ENCODE measurements at regions not wholly inside any gene's neighbourhood (a gene's known extent, or its start where the extent isn't known, plus 50 kb on each side); places are given as distances from the start of the nearest gene placed in this dataset.

GRCh38 chr1:194903524-194903923 is 1704.7 kb downstream of the KCNT2 start:
- Histone ChIP-seq H3K4me1 (ENCODE audit: insufficient read depth, poor library complexity, severe bottlenecking) (no peaks in the 10 kb centered on the region), H3K27me3 (ENCODE audit: insufficient read depth, poor library complexity, severe bottlenecking) (no peaks in the 10 kb centered on the region), H3K4me3 (ENCODE audit: severe bottlenecking) (no peak overlapping the region), H3K36me3 (ENCODE audit: low read depth) (no peaks in the 10 kb centered on the region), H3K9me3 (ENCODE audit: severe bottlenecking) (no peaks in the 10 kb centered on the region), H3K27ac (ENCODE audit: poor library complexity, severe bottlenecking) (no peak overlapping the region)
- ATAC-seq (ENCODE audit: low read depth), result no peak
- no peak for TF ChIP-seq CTCF (IDR thresholded peaks at IDR 0.05; ENCODE audit: poor library complexity, severe bottlenecking)
- DNase-seq (ENCODE audit: low spot score), result no peak

GRCh38 chr1:194889310-194889709 is 1702.9 kb upstream of the B3GALT2 start:
- DNase-seq (ENCODE audit: low spot score), result no peak
- no peak overlapping the region for H3K27ac ChIP-seq (ENCODE audit: poor library complexity, severe bottlenecking)
- H3K27me3 ChIP-seq (ENCODE audit: insufficient read depth, poor library complexity, severe bottlenecking), result no peaks in the 10 kb centered on the region
- H3K4me3 ChIP-seq (ENCODE audit: severe bottlenecking), result no peak overlapping the region
- TF ChIP-seq CTCF (IDR thresholded peaks at IDR 0.05; ENCODE audit: poor library complexity, severe bottlenecking), result no peak
- no peaks in the 10 kb centered on the region for H3K4me1 ChIP-seq (ENCODE audit: insufficient read depth, poor library complexity, severe bottlenecking)
- H3K9me3 ChIP-seq (ENCODE audit: severe bottlenecking), result no peaks in the 10 kb centered on the region
- ATAC-seq (ENCODE audit: low read depth), result no peak
- no peaks in the 10 kb centered on the region for H3K36me3 ChIP-seq (ENCODE audit: low read depth)

- TF ChIP-seq CTCF (IDR thresholded peaks at IDR 0.05; ENCODE audit: poor library complexity, severe bottlenecking), result no peak
- no peaks in the 10 kb centered on the region for H3K36me3 ChIP-seq (ENCODE audit: low read depth)
- H3K9me3 ChIP-seq (ENCODE audit: severe bottlenecking), result no peaks in the 10 kb centered on the region
- H3K4me1 ChIP-seq (ENCODE audit: insufficient read depth, poor library complexity, severe bottlenecking), result no peaks in the 10 kb centered on the region
- H3K4me3 ChIP-seq (ENCODE audit: severe bottlenecking), result no peak overlapping the region
- DNase-seq (ENCODE audit: low spot score) (no peak), ATAC-seq (ENCODE audit: low read depth) (no peak)
- H3K27ac ChIP-seq (ENCODE audit: poor library complexity, severe bottlenecking), result no peak overlapping the region
- no peaks in the 10 kb centered on the region for H3K27me3 ChIP-seq (ENCODE audit: insufficient read depth, poor library complexity, severe bottlenecking)
Measured at GRCh38 chr1:194870860-194871259, 1684.4 kb upstream of the B3GALT2 start.

GRCh38 chr1:194866153-194866552 is 1679.7 kb upstream of the B3GALT2 start:
- no peak for TF ChIP-seq CTCF (IDR thresholded peaks at IDR 0.05; ENCODE audit: poor library complexity, severe bottlenecking)
- no peak overlapping the region for H3K4me3 ChIP-seq (ENCODE audit: severe bottlenecking)
- H3K36me3 ChIP-seq (ENCODE audit: low read depth), result no peaks in the 10 kb centered on the region
- DNase-seq (ENCODE audit: low spot score) (no peak), ATAC-seq (ENCODE audit: low read depth) (no peak)
- no peaks in the 10 kb centered on the region for H3K4me1 ChIP-seq (ENCODE audit: insufficient read depth, poor library complexity, severe bottlenecking)
- H3K27ac ChIP-seq (ENCODE audit: poor library complexity, severe bottlenecking), result no peak overlapping the region
- no peaks in the 10 kb centered on the region for H3K9me3 ChIP-seq (ENCODE audit: severe bottlenecking)
- no peaks in the 10 kb centered on the region for H3K27me3 ChIP-seq (ENCODE audit: insufficient read depth, poor library complexity, severe bottlenecking)

- H3K4me1 ChIP-seq (ENCODE audit: insufficient read depth, poor library complexity, severe bottlenecking), result no peaks in the 10 kb centered on the region
- ATAC-seq (ENCODE audit: low read depth) (no peak), DNase-seq (ENCODE audit: low spot score) (no peak)
- no peak for TF ChIP-seq CTCF (IDR thresholded peaks at IDR 0.05; ENCODE audit: poor library complexity, severe bottlenecking)
- no peaks in the 10 kb centered on the region for H3K27me3 ChIP-seq (ENCODE audit: insufficient read depth, poor library complexity, severe bottlenecking)
- no peak overlapping the region for H3K4me3 ChIP-seq (ENCODE audit: severe bottlenecking)
- no peaks in the 10 kb centered on the region for H3K9me3 ChIP-seq (ENCODE audit: severe bottlenecking)
- H3K27ac ChIP-seq (ENCODE audit: poor library complexity, severe bottlenecking), result no peak overlapping the region
- no peaks in the 10 kb centered on the region for H3K36me3 ChIP-seq (ENCODE audit: low read depth)
Measured at GRCh38 chr1:194865383-194865782, 1679.0 kb upstream of the B3GALT2 start.

Measured in RWPE2 (cell line).